ENCODE measurements at regions not wholly inside any gene's neighbourhood (a gene's known extent, or its start where the extent isn't known, plus 50 kb on each side); places are given as distances from the start of the nearest gene placed in this dataset.

DNA sequence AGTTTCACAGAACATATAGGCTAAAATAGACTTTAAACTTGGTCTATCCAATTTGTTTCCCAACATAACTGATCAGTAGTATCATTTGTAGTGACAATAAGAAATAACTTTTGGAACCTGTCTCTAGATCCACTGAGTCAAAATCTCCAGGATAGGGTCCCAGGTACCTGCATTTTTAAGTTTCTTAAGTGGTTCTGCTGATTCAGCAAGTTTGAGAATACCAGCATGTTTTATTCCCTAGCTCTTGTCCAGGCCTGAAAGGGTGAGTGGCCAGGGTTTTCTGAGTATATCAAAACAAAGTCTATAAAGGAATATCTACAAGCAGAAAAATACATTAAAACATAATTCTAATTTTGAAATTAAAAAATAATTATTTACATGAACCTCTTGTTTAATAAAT, 573.1 kb upstream of the POU3F4 start:
- TF ChIP-seq, protein P1, sequence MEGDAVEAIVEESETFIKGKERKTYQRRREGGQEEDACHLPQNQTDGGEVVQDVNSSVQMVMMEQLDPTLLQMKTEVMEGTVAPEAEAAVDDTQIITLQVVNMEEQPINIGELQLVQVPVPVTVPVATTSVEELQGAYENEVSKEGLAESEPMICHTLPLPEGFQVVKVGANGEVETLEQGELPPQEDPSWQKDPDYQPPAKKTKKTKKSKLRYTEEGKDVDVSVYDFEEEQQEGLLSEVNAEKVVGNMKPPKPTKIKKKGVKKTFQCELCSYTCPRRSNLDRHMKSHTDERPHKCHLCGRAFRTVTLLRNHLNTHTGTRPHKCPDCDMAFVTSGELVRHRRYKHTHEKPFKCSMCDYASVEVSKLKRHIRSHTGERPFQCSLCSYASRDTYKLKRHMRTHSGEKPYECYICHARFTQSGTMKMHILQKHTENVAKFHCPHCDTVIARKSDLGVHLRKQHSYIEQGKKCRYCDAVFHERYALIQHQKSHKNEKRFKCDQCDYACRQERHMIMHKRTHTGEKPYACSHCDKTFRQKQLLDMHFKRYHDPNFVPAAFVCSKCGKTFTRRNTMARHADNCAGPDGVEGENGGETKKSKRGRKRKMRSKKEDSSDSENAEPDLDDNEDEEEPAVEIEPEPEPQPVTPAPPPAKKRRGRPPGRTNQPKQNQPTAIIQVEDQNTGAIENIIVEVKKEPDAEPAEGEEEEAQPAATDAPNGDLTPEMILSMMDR (conservative IDR thresholded peaks at IDR 0.05; ENCODE audit: low read depth, low read length): no peak
- TF ChIP-seq EZH2phosphoT487 (IDR thresholded peaks at IDR 0.05; ENCODE audit: borderline replicate concordance, low read length): no peak
